Mesenchymal stem cell (in vitro differentiated cells and primary cell): ENCODE measurements at regions not wholly inside any gene's neighbourhood (a gene's known extent, or its start where the extent isn't known, plus 50 kb on each side); places are given as distances from the start of the nearest gene placed in this dataset.

Source experiments
- DNase-seq: peaks from one replicate; pipeline ENCODE4 v3.0.0-alpha.2; 2013
- H2AFZ ChIP-seq: one replicate; pipeline ENCODE4 v1.6.1; 2013; ENCODE audit warnings: low read depth, mild to moderate bottlenecking, control low read depth, inconsistent platforms, low read length, moderate library complexity
- H2AK5ac ChIP-seq: 2 replicates; pipeline ENCODE4 v1.6.1; 2013; ENCODE audit warnings: low read length, moderate library complexity, mild to moderate bottlenecking, inconsistent platforms; ENCODE audit not compliant: severe bottlenecking
- H2BK120ac ChIP-seq: one replicate; pipeline ENCODE4 v1.6.1; 2013; ENCODE audit warnings: low read depth, mild to moderate bottlenecking, inconsistent platforms, low read length, moderate library complexity
- H2BK12ac ChIP-seq, 2 experiments: one replicate each; pipeline ENCODE4 v1.6.1; 2013; ENCODE audit warnings: inconsistent platforms in 2 of 2, low read length in 2 of 2, mild to moderate bottlenecking in 2 of 2, moderate library complexity in 2 of 2, control low read depth in 1 of 2
- H2BK15ac ChIP-seq: one replicate; pipeline ENCODE4 v1.6.1; 2013; ENCODE audit warnings: mild to moderate bottlenecking, low read depth, inconsistent platforms; ENCODE audit not compliant: poor library complexity, severe bottlenecking
- H2BK5ac ChIP-seq: 2 replicates; pipeline ENCODE4 v1.6.1; 2013; ENCODE audit warnings: low read depth, mild to moderate bottlenecking, low read length, control low read depth, inconsistent platforms; ENCODE audit not compliant: poor library complexity, severe bottlenecking
- H3K14ac ChIP-seq, 2 experiments: one replicate each; pipeline ENCODE4 v1.6.1; 2013; ENCODE audit warnings: inconsistent platforms in 2 of 2, low read length in 2 of 2, control low read depth in 1 of 2, mild to moderate bottlenecking in 1 of 2, moderate library complexity in 1 of 2
- H3K18ac ChIP-seq, 2 experiments: one replicate each; pipeline ENCODE4 v1.6.1; 2013; ENCODE audit warnings: inconsistent platforms in 2 of 2, low read length in 2 of 2, control low read depth in 1 of 2, low read depth in 1 of 2, mild to moderate bottlenecking in 1 of 2
- H3K23ac ChIP-seq, 2 experiments: one replicate each; pipeline ENCODE4 v1.6.1; 2013; ENCODE audit warnings: inconsistent platforms in 2 of 2, low read length in 2 of 2, mild to moderate bottlenecking in 2 of 2, moderate library complexity in 2 of 2, control low read depth in 1 of 2
- H3K27ac ChIP-seq: 2 replicates; pipeline ENCODE4 v1.5.1; 2013; ENCODE audit warnings: mild to moderate bottlenecking, moderate library complexity, low read length, control low read depth, inconsistent platforms; ENCODE audit not compliant: poor library complexity, severe bottlenecking
- H3K27me3 ChIP-seq, 2 experiments: 2 replicates each; pipeline versions ENCODE4 v1.6.1 to v1.7.0; 2013; ENCODE audit warnings: low read length in 2 of 2, mild to moderate bottlenecking in 2 of 2, moderate library complexity in 2 of 2, control low read depth in 1 of 2, inconsistent platforms in 1 of 2; ENCODE audit not compliant: control insufficient read depth in 1 of 2, insufficient read depth in 1 of 2
- H3K36me3 ChIP-seq, 2 experiments: 2 replicates each; pipeline versions ENCODE4 v1.6.1 to v1.7.0; 2013; ENCODE audit warnings: low read length in 2 of 2, control low read depth in 1 of 2, inconsistent platforms in 1 of 2, low read depth in 1 of 2, mild to moderate bottlenecking in 1 of 2; ENCODE audit not compliant: insufficient read depth in 2 of 2, control insufficient read depth in 1 of 2
- H3K4ac ChIP-seq, 2 experiments: one replicate each; pipeline ENCODE4 v1.6.1; 2013; ENCODE audit warnings: inconsistent platforms in 2 of 2, low read length in 2 of 2, mild to moderate bottlenecking in 2 of 2, moderate library complexity in 2 of 2, control low read depth in 1 of 2, low read depth in 1 of 2
- H3K4me1 ChIP-seq: 2 replicates; pipeline ENCODE4 v1.6.1; 2013; ENCODE audit warnings: low read depth, low read length, control low read depth; ENCODE audit not compliant: control insufficient read depth, insufficient read depth
- H3K4me2 ChIP-seq: 2 replicates; pipeline ENCODE4 v1.6.1; 2013; ENCODE audit warnings: low read length, mild to moderate bottlenecking, inconsistent platforms; ENCODE audit not compliant: poor library complexity, severe bottlenecking
- H3K4me3 ChIP-seq, 2 experiments: 2 replicates each; pipeline versions ENCODE4 v1.5.1 to v1.7.0; 2013; ENCODE audit warnings: low read length in 2 of 2, mild to moderate bottlenecking in 2 of 2, control low read depth in 1 of 2, low read depth in 1 of 2; ENCODE audit not compliant: insufficient read depth in 1 of 2
- H3K79me1 ChIP-seq: replicated peaks from 2 replicates; pipeline ENCODE4 v1.6.1; 2013; ENCODE audit warnings: mild to moderate bottlenecking, control low read depth, low read length, inconsistent platforms; ENCODE audit not compliant: poor library complexity, severe bottlenecking
- H3K9ac ChIP-seq: 2 replicates; pipeline ENCODE4 v1.7.0; 2013; ENCODE audit warnings: mild to moderate bottlenecking, low read length, moderate library complexity
- H3K9me3 ChIP-seq: 2 replicates; pipeline ENCODE4 v1.7.0; 2013; ENCODE audit warnings: mild to moderate bottlenecking, low read length; ENCODE audit not compliant: control insufficient read depth
- H4K8ac ChIP-seq: one replicate; pipeline ENCODE4 v1.6.1; 2013; ENCODE audit warnings: inconsistent platforms, mild to moderate bottlenecking, low read length, moderate library complexity
- H4K91ac ChIP-seq: one replicate; pipeline ENCODE4 v1.6.1; 2013; ENCODE audit warnings: mild to moderate bottlenecking, low read length, inconsistent platforms
- WGBS: methylation state at CpG from one replicate; pipeline ENCODE4 v1.1.7; 2013; ENCODE audit warnings: mixed read lengths; 5-methylcytosine and 5-hydroxymethylcytosine counted together

DNA sequence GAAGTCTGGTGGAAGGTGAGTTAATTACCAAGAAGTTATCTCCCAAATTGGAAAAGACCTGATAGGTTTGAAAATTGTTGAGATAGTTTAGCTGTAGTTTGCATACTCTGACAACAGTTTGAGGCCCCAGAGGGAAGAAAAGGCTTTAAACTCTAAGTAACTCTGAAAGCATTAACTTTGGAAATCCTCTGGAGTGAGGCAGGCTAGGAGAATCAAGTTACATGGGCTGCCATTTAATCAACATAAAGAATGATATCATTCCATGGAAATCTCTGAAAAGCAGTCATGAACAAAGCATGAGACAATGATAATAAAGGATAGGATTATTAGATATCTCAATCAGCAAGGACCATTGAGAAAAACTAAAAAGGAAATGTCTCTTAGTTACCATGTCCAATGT is 647.1 kb downstream of the ANKRD50 start:
- Histone ChIP-seq H3K18ac (no peak overlapping the region), H2BK5ac (no peak overlapping the region), H4K91ac (no peak overlapping the region), H3K23ac (no peak overlapping the region), H2BK120ac (no peak overlapping the region), H3K9me3 (peaks cover 10% of the 10 kb centered on the region), H3K27me3 (no peaks in the 10 kb centered on the region), H3K79me1 (no peaks in the 10 kb centered on the region), H3K4me2 (no peak overlapping the region), H4K8ac (no peak overlapping the region), H2AK5ac (no peak overlapping the region), H3K27ac (no peak overlapping the region), H2AFZ (no peak overlapping the region), H3K4me3 (no peak overlapping the region), H3K9ac (no peak overlapping the region), H3K4me1 (no peaks in the 10 kb centered on the region), H2BK12ac (no peak overlapping the region), H3K36me3 (no peaks in the 10 kb centered on the region), H3K14ac (no peak overlapping the region), H3K4ac (no peak overlapping the region), H2BK15ac (no peak overlapping the region)
- no peak for DNase-seq

GRCh38 chr4:124065936-124066335 is 646.6 kb downstream of the ANKRD50 start:
- Histone ChIP-seq H3K9me3 (peaks cover 13% of the 10 kb centered on the region), H2BK5ac (no peak overlapping the region), H2BK15ac (no peak overlapping the region), H3K4ac (no peak overlapping the region), H2AFZ (no peak overlapping the region), H3K79me1 (no peaks in the 10 kb centered on the region), H2BK120ac (no peak overlapping the region), H3K27ac (no peak overlapping the region), H3K27me3 (no peaks in the 10 kb centered on the region), H4K8ac (no peak overlapping the region), H2AK5ac (no peak overlapping the region), H3K9ac (no peak overlapping the region), H3K4me1 (no peaks in the 10 kb centered on the region), H4K91ac (no peak overlapping the region), H3K23ac (no peak overlapping the region), H3K18ac (no peak overlapping the region), H3K14ac (no peak overlapping the region), H3K36me3 (no peaks in the 10 kb centered on the region), H3K4me2 (no peak overlapping the region), H3K4me3 (no peak overlapping the region), H2BK12ac (no peak overlapping the region)
- 100% methylated on average over 1 of the region's 4 CpGs for WGBS
- DNase-seq = no peak

DNA sequence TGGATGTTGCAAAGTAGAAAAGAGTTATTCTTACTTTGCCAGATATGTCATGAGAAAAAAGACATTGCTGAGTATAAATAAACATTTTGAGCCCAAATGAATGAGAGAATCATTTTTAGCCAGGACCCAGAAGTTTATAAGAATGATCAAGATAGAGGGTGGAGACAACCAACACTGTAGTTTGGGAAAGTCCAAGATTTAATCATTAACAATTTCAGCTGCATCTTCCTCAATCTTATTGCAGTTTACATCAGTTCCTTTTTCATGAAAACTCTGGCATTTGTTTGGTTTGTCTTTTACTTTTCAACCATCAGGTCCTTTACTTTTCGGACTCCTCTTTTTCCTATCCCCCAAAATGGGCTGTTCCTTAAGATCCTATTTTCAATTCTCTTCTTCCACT is 645.9 kb downstream of the ANKRD50 start:
- H2BK120ac ChIP-seq = no peak overlapping the region
- no peak overlapping the region for H2BK12ac ChIP-seq
- no peak overlapping the region for H3K9ac ChIP-seq
- H3K9me3 ChIP-seq = peaks cover 19% of the 10 kb centered on the region
- no peak overlapping the region for H3K4ac ChIP-seq
- no peak overlapping the region for H3K27ac ChIP-seq
- no peak overlapping the region for H3K4me3 ChIP-seq
- no peak overlapping the region for H2BK5ac ChIP-seq
- no peak overlapping the region for H3K4me2 ChIP-seq
- no peaks in the 10 kb centered on the region for H3K36me3 ChIP-seq
- H3K14ac ChIP-seq = no peak overlapping the region
- no peaks in the 10 kb centered on the region for H3K4me1 ChIP-seq
- H3K27me3 ChIP-seq = no peaks in the 10 kb centered on the region
- H4K8ac ChIP-seq = no peak overlapping the region
- no peak overlapping the region for H3K18ac ChIP-seq
- no peak overlapping the region for H2BK15ac ChIP-seq
- 100% methylated on average over 1 of the region's 1 CpG for WGBS
- no peak for DNase-seq
- H2AFZ ChIP-seq = no peak overlapping the region
- no peaks in the 10 kb centered on the region for H3K79me1 ChIP-seq
- H4K91ac ChIP-seq = no peak overlapping the region
- no peak overlapping the region for H2AK5ac ChIP-seq
- no peak overlapping the region for H3K23ac ChIP-seq

- H3K4me3 ChIP-seq = no peak overlapping the region
- H3K4ac ChIP-seq = no peak overlapping the region
- H2BK5ac ChIP-seq = no peak overlapping the region
- no peak overlapping the region for H4K8ac ChIP-seq
- H3K14ac ChIP-seq = no peak overlapping the region
- H2AFZ ChIP-seq = no peak overlapping the region
- no peaks in the 10 kb centered on the region for H3K27me3 ChIP-seq
- no peak overlapping the region for H4K91ac ChIP-seq
- no peak overlapping the region for H2BK12ac ChIP-seq
- H3K79me1 ChIP-seq = no peaks in the 10 kb centered on the region
- no peak overlapping the region for H3K23ac ChIP-seq
- no peak for DNase-seq
- H2BK15ac ChIP-seq = no peak overlapping the region
- no peak overlapping the region for H2AK5ac ChIP-seq
- H3K4me2 ChIP-seq = no peak overlapping the region
- no CpG with 5 or more reads among the region's 2 CpGs for WGBS
- no peak overlapping the region for H3K27ac ChIP-seq
- no peaks in the 10 kb centered on the region for H3K4me1 ChIP-seq
- no peaks in the 10 kb centered on the region for H3K36me3 ChIP-seq
- no peak overlapping the region for H2BK120ac ChIP-seq
- H3K18ac ChIP-seq = no peak overlapping the region
- peaks cover 24% of the 10 kb centered on the region for H3K9me3 ChIP-seq
- H3K9ac ChIP-seq = no peak overlapping the region
Measured at GRCh38 chr4:124067046-124067445, 645.5 kb downstream of the ANKRD50 start.
